SK-N-SH treated with all-trans-retinoic acid at 6 μM for 48 hours (cell line): ENCODE measurements at regions not wholly inside any gene's neighbourhood (a gene's known extent, or its start where the extent isn't known, plus 50 kb on each side); places are given as distances from the start of the nearest gene placed in this dataset.

Source experiments
- CREB5 ChIP-seq: fragments of 250-450 bp; sonication (Bioruptor Pico); IDR thresholded peaks from 2 replicates; pipeline ENCODE4 v1.5.1; 2020; ENCODE audit warnings: low read depth, mild to moderate bottlenecking, moderate library complexity
- CSRNP3 ChIP-seq: fragments of 250-450 bp; sonication (Bioruptor Pico); IDR thresholded peaks from 2 replicates; pipeline ENCODE4 v1.5.1; 2021; ENCODE audit warnings: mild to moderate bottlenecking, moderate library complexity
- OSR1 ChIP-seq: fragments of 250-450 bp; sonication (Bioruptor Pico); IDR thresholded peaks from 2 replicates; pipeline ENCODE4 v1.8.0; 2022; ENCODE audit warnings: moderate library complexity, mild to moderate bottlenecking, inconsistent platforms
- POU6F1 ChIP-seq: fragments of 250-450 bp; sonication (Bioruptor Pico); IDR thresholded peaks from 2 replicates; pipeline ENCODE4 v1.8.0; 2021; ENCODE audit warnings: low read depth, mild to moderate bottlenecking, moderate library complexity, borderline replicate concordance
- RARB ChIP-seq: fragments of 250-450 bp; sonication (Bioruptor Pico); IDR thresholded peaks from 2 replicates; pipeline ENCODE4 v1.8.0; 2021; ENCODE audit warnings: mild to moderate bottlenecking, moderate library complexity
- SNAI2 ChIP-seq: fragments of 250-450 bp; sonication (Bioruptor Pico); IDR thresholded peaks from 2 replicates; pipeline ENCODE4 v1.5.0; 2020; ENCODE audit warnings: mild to moderate bottlenecking, moderate library complexity
- ZC3H10 ChIP-seq: fragments of 250-450 bp; sonication (Bioruptor Pico); IDR thresholded peaks from 2 replicates; pipeline ENCODE4 v1.5.1; 2021; ENCODE audit warnings: mild to moderate bottlenecking, moderate library complexity
- ZFP3 ChIP-seq: fragments of 250-450 bp; sonication (Bioruptor Pico); IDR thresholded peaks from 2 replicates; pipeline ENCODE4 v1.5.0; 2020; ENCODE audit warnings: mild to moderate bottlenecking, moderate library complexity
- ZNF565 ChIP-seq: fragments of 450-650 bp; formaldehyde crosslinking; conservative IDR thresholded peaks from 2 replicates; pipeline ENCODE4 v1.5.0; 2020; ENCODE audit warnings: low read depth, mild to moderate bottlenecking, moderate library complexity
- ZNF70 ChIP-seq: fragments of 450-650 bp; formaldehyde crosslinking; IDR thresholded peaks from 2 replicates; pipeline ENCODE4 v1.5.0; 2020; ENCODE audit warnings: mild to moderate bottlenecking, moderate library complexity
- ZNF8 ChIP-seq: fragments of 450-650 bp; formaldehyde crosslinking; IDR thresholded peaks from 2 replicates; pipeline ENCODE4 v1.5.0; 2020; ENCODE audit warnings: mild to moderate bottlenecking, moderate library complexity

GRCh38 chr7:131919920-131920709 is 363.7 kb upstream of the PODXL start:
- no peak for TF ChIP-seq RARB (CRISPR knock-in tag)
- no peak for TF ChIP-seq SNAI2 (CRISPR knock-in tag)
- TF ChIP-seq CREB5 (CRISPR knock-in tag), result no peak
- TF ChIP-seq POU6F1 (CRISPR knock-in tag), result no peak
- no peak for TF ChIP-seq ZNF70 (CRISPR knock-in tag)
- TF ChIP-seq CSRNP3 (CRISPR knock-in tag), result no peak
- TF ChIP-seq ZFP3 (CRISPR knock-in tag), result no peak
- TF ChIP-seq OSR1, result no peak
- TF ChIP-seq ZC3H10 (CRISPR knock-in tag), result no peak
- TF ChIP-seq ZNF8, result no peak
- TF ChIP-seq ZNF565 (CRISPR knock-in tag), result no peak
